K562 (cell line): ENCODE measurements at regions not wholly inside any gene's neighbourhood (a gene's known extent, or its start where the extent isn't known, plus 50 kb on each side); places are given as distances from the start of the nearest gene placed in this dataset.

Experiments used
- CEBPB ChIP-seq: fragments of 450-650 bp; IDR thresholded peaks from 2 replicates; pipeline ENCODE4 v1.6.1; 2016; ENCODE audit warnings: missing genetic modification characterization, missing compliant biosample characterization
- NCOA6 ChIP-seq: fragments of 450-650 bp; IDR thresholded peaks from 2 replicates; pipeline ENCODE4 v1.6.1; 2017; ENCODE audit warnings: mild to moderate bottlenecking
- PHB2 ChIP-seq: fragments of 450-650 bp; IDR thresholded peaks from 2 replicates; pipeline ENCODE4 v1.6.1; 2017; ENCODE audit warnings: low read depth
- SRSF7 ChIP-seq: fragments of 200-400 bp; formaldehyde crosslinking; optimal IDR thresholded peaks from 2 replicates; pipeline ENCODE3; 2017; ENCODE audit warnings: mild to moderate bottlenecking, low read depth, low read length
- ZFP91 ChIP-seq: sonication (generic); formaldehyde crosslinking; IDR thresholded peaks from 2 replicates; pipeline ENCODE4 v1.8.0; 2022; ENCODE audit warnings: mild to moderate bottlenecking, missing genetic modification reagents
- ZKSCAN1 ChIP-seq: fragments of 150-350 bp; IDR thresholded peaks from 2 replicates; pipeline ENCODE4 v1.6.1; 2016; ENCODE audit warnings: low read depth, low read length
- TF ChIP-seq, protein P1 (sequence below): fragments of 250-450 bp; sonication (Bioruptor Pico); IDR thresholded peaks from 2 replicates; pipeline ENCODE4 v1.4.0; 2020; ENCODE audit warnings: mild to moderate bottlenecking, moderate library complexity, borderline replicate concordance
- TF ChIP-seq, protein P2 (sequence below): fragments of 450-650 bp; conservative IDR thresholded peaks from 2 replicates; pipeline ENCODE4 v1.6.1; 2016; ENCODE audit warnings: missing genetic modification characterization, low read depth, mild to moderate bottlenecking, missing compliant biosample characterization, moderate library complexity

DNA sequence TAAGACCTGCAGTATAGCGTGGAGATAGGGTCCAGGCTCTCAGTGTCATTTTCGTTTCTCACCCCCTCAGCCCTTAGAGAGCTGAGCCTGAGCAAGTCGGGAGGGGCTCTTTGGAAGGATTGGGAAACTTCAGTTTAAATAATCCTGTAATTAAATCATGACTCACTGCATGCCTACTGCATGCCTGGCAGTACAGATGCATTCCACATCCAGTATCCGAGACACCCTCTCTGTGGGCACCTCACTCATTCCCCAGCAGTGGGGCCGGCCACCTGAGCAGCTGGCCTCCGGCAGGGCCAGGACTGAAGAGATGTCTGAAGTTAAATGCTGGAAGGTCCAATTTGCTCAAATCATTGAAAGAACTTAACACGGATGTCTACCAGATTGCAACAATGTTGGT, 316.6 kb downstream of the THBS2 start (continued):
- TF ChIP-seq, protein P1, sequence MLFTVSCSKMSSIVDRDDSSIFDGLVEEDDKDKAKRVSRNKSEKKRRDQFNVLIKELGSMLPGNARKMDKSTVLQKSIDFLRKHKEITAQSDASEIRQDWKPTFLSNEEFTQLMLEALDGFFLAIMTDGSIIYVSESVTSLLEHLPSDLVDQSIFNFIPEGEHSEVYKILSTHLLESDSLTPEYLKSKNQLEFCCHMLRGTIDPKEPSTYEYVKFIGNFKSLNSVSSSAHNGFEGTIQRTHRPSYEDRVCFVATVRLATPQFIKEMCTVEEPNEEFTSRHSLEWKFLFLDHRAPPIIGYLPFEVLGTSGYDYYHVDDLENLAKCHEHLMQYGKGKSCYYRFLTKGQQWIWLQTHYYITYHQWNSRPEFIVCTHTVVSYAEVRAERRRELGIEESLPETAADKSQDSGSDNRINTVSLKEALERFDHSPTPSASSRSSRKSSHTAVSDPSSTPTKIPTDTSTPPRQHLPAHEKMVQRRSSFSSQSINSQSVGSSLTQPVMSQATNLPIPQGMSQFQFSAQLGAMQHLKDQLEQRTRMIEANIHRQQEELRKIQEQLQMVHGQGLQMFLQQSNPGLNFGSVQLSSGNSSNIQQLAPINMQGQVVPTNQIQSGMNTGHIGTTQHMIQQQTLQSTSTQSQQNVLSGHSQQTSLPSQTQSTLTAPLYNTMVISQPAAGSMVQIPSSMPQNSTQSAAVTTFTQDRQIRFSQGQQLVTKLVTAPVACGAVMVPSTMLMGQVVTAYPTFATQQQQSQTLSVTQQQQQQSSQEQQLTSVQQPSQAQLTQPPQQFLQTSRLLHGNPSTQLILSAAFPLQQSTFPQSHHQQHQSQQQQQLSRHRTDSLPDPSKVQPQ (CRISPR knock-in tag): no peak
- no peak for TF ChIP-seq ZFP91 (CRISPR knock-in tag)
- no peak for TF ChIP-seq SRSF7
- no peak for TF ChIP-seq ZKSCAN1
- TF ChIP-seq PHB2: no peak
- TF ChIP-seq, protein P2, sequence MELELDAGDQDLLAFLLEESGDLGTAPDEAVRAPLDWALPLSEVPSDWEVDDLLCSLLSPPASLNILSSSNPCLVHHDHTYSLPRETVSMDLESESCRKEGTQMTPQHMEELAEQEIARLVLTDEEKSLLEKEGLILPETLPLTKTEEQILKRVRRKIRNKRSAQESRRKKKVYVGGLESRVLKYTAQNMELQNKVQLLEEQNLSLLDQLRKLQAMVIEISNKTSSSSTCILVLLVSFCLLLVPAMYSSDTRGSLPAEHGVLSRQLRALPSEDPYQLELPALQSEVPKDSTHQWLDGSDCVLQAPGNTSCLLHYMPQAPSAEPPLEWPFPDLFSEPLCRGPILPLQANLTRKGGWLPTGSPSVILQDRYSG: no peak
- TF ChIP-seq NCOA6: no peak
- TF ChIP-seq CEBPB: no peak
